ENCODE measurements at regions not wholly inside any gene's neighbourhood (a gene's known extent, or its start where the extent isn't known, plus 50 kb on each side); places are given as distances from the start of the nearest gene placed in this dataset.

GRCh38 chr2:120953066-120953756, 217.5 kb downstream of the GLI2 start:
- no peak for DNase-seq (ENCODE audit: low read depth)

GRCh38 chr2:120953843-120954584, 218.3 kb downstream of the GLI2 start:
- no peak for DNase-seq (ENCODE audit: low read depth)

- DNase-seq (ENCODE audit: low read depth): no peak
Observed at GRCh38 chr2:120954939-120955338, 219.3 kb downstream of the GLI2 start.

GRCh38 chr2:120955427-120955826, 219.8 kb downstream of the GLI2 start:
- no peak for DNase-seq (ENCODE audit: low read depth)

GRCh38 chr2:120956486-120957156, 221.0 kb downstream of the GLI2 start:
- DNase-seq (ENCODE audit: low read depth): no peak

GRCh38 chr2:120957905-120958304, 222.2 kb downstream of the GLI2 start:
- DNase-seq (ENCODE audit: low read depth): no peak

GRCh38 chr2:120958623-120959366, 223.1 kb downstream of the GLI2 start:
- DNase-seq (ENCODE audit: low read depth): no peak

GRCh38 chr2:120959426-120959825, 223.8 kb downstream of the GLI2 start:
- no peak for DNase-seq (ENCODE audit: low read depth)

GRCh38 chr2:120960770-120961366, 225.2 kb downstream of the GLI2 start:
- no peak for DNase-seq (ENCODE audit: low read depth)

GRCh38 chr2:120961396-120961795, 225.7 kb downstream of the GLI2 start:
- no peak for DNase-seq (ENCODE audit: low read depth)

- no peak for DNase-seq (ENCODE audit: low read depth)
Observed at GRCh38 chr2:120963997-120964705, 228.5 kb downstream of the GLI2 start.

GRCh38 chr2:120964819-120965218, 229.2 kb downstream of the GLI2 start:
- DNase-seq (ENCODE audit: low read depth): no peak

GRCh38 chr2:120966510-120967254, 231.0 kb downstream of the GLI2 start:
- no peak for DNase-seq (ENCODE audit: low read depth)

- no peak for DNase-seq (ENCODE audit: low read depth)
Observed at GRCh38 chr2:120968307-120969015, 232.8 kb downstream of the GLI2 start.

- DNase-seq (ENCODE audit: low read depth): no peak
Observed at GRCh38 chr2:120969613-120970355, 234.1 kb downstream of the GLI2 start.

GRCh38 chr2:120971866-120972265, 236.2 kb downstream of the GLI2 start:
- DNase-seq (ENCODE audit: low read depth): no peak

- no peak for DNase-seq (ENCODE audit: low read depth)
Observed at GRCh38 chr2:120972286-120972685, 236.6 kb downstream of the GLI2 start.

- DNase-seq (ENCODE audit: low read depth): no peak
Observed at GRCh38 chr2:120973196-120973595, 237.5 kb downstream of the GLI2 start.

GRCh38 chr2:120974950-120975349, 239.3 kb downstream of the GLI2 start:
- no peak for DNase-seq (ENCODE audit: low read depth)

Measured in stimulated activated CD8-positive, alpha-beta memory T cell treated with anti-CD3 and anti-CD28 coated beads, Interleukin-12 subunit alpha, Interleukin-12 subunit beta, amount 100 ng/mL, for 1 hour (primary cell).